ENCODE measurements at regions not wholly inside any gene's neighbourhood (a gene's known extent, or its start where the extent isn't known, plus 50 kb on each side); places are given as distances from the start of the nearest gene placed in this dataset.

- Histone ChIP-seq H3K36me3 (ENCODE audit: control insufficient read depth in 2 of 2, insufficient read depth in 2 of 2, low read length in 1 of 2) (no peaks in the 10 kb centered on the region), H3K4me2 (ENCODE audit: control insufficient read depth, insufficient read depth) (no peak overlapping the region), H3K9me3 (replicated peaks; ENCODE audit: control insufficient read depth, insufficient read depth, low read length) (no peaks in the 10 kb centered on the region; the same call in 2 of the 3 replicates), H3K27me3 (replicated peaks in 1 of 2; ENCODE audit: control insufficient read depth in 2 of 2, insufficient read depth in 2 of 2, low read length in 1 of 2) (no peaks in the 10 kb centered on the region), H3K27ac (ENCODE audit: control insufficient read depth, insufficient read depth) (no peak overlapping the region), H3K9ac (ENCODE audit: control insufficient read depth, insufficient read depth, low read length) (no peak overlapping the region), H4K20me1 (ENCODE audit: control insufficient read depth, insufficient read depth) (no peaks in the 10 kb centered on the region), H3K4me1 (ENCODE audit: control insufficient read depth, insufficient read depth, low read length) (no peaks in the 10 kb centered on the region), H3K4me3 (no peak overlapping the region), H3K79me2 (ENCODE audit: control insufficient read depth, insufficient read depth, low read length) (no peaks in the 10 kb centered on the region), H2AFZ (ENCODE audit: control insufficient read depth, low read depth, low read length) (no peak overlapping the region)
- no peak for ATAC-seq
- ChIA-PET RAD21 (ENCODE audit: unreplicated experiment) (no interaction called here), POLR2A (no interaction called here), SMC1A (ENCODE audit: uncharacterized antibody, unreplicated experiment) (no interaction called here), CTCF (no interaction called here)
- DNase-seq (ENCODE audit: low read depth, low spot score): no peak
- 0% methylated on average over 3 of the region's 3 CpGs for WGBS (ENCODE audit: insufficient coverage, insufficient replicate concordance, low lambda C conversion rate, missing lambda C conversion rate)
- no TSS peak for BruUV-seq (replicated peaks)
- FAIRE-seq: no peak
- in situ Hi-C loops (cut with MboI) (no loop called here), intact Hi-C loops (cut with micrococcal nuclease; ENCODE audit: unreplicated experiment) (no loop called here)
- TF ChIP-seq BHLHE40 (IDR thresholded peaks at IDR 0.05; ENCODE audit: borderline replicate concordance in 1 of 2, low read depth in 2 of 2, low read length in 1 of 2) (no peak), BCL11A (IDR thresholded peaks at IDR 0.05; ENCODE audit: low read depth, low read length) (no peak), NFYA (IDR thresholded peaks at IDR 0.05; ENCODE audit: borderline replicate concordance, low read depth, low read length) (no peak), E2F4 (IDR thresholded peaks at IDR 0.05; ENCODE audit: low read depth, low read length) (no peak), WRNIP1 (IDR thresholded peaks at IDR 0.05; ENCODE audit: borderline replicate concordance, low read depth, low read length) (no peak), RELB (IDR thresholded peaks at IDR 0.05; ENCODE audit: low read depth) (no peak), NBN (IDR thresholded peaks at IDR 0.05) (no peak), SPI1 (IDR thresholded peaks at IDR 0.05; ENCODE audit: borderline replicate concordance, insufficient read depth, low read depth, low read length) (no peak), RUNX3 (IDR thresholded peaks at IDR 0.05; ENCODE audit: low read length) (no peak), SIX5 (IDR thresholded peaks at IDR 0.05; ENCODE audit: low read depth, low read length, severe bottlenecking) (no peak), SREBF2 (IDR thresholded peaks at IDR 0.05; ENCODE audit: low read length) (no peak), CBX3 (IDR thresholded peaks at IDR 0.05; ENCODE audit: borderline replicate concordance, low read depth) (no peak), E2F8 (IDR thresholded peaks at IDR 0.05; ENCODE audit: low read depth, partially characterized antibody) (no peak), MAX (IDR thresholded peaks at IDR 0.05; ENCODE audit: low read depth, low read length) (no peak)
Observed at GRCh38 chr4:28082686-28083390, 1222.2 kb downstream of the STIM2 start.

All from GM12878 (cell line).